K562 (cell line): ENCODE measurements at regions not wholly inside any gene's neighbourhood (a gene's known extent, or its start where the extent isn't known, plus 50 kb on each side); places are given as distances from the start of the nearest gene placed in this dataset.

Source experiments
- ATAC-seq: fragments of 200-7000 bp; cut with Tn5 transposase; 3 replicates; pipeline ENCODE4 v1.9.1; 2020; ENCODE audit warnings: moderate library complexity
- BruUV-seq: library from RNA; stranded (reverse); fragments of 400-500 nt; replicated peaks from 2 replicates; lab custom pipeline; 2021; lab: Mats Ljungman, UMichigan
- CTCF ChIA-PET: fragments of 300-600 bp; formaldehyde crosslinking; extraction: SDS; loops from one replicate; lab custom pipeline; 2021; ENCODE audit warnings: low intra/inter-chr PET ratio; lab: Yijun Ruan, JAX
- POLR2A ChIA-PET: fragments of 300-600, 350-650 bp; sonication (Branson Sonifier 250); formaldehyde crosslinking; extraction: SDS; loops from one replicate; lab custom pipeline; 2021; ENCODE audit warnings: antibody characterized with exemption, inconsistent platforms; lab: Yijun Ruan, JAX
- DNase-seq, 4 experiments: peaks; one replicate each; pipeline versions ENCODE4 v3.0.0 to v3.0.0-alpha.2; 2011 to 2018; ENCODE audit warnings: low spot score in 3 of 4, mixed read lengths in 3 of 4; ENCODE audit errors: extremely low read depth in 1 of 4
- FAIRE-seq: peaks from 2 replicates; lab custom pipeline; 2011; peaks lifted over from hg19 to GRCh38; lab: Jason Lieb, UNC
- H2AFZ ChIP-seq: 2 replicates; pipeline ENCODE4 v1.6.0; 2011; ENCODE audit warnings: low read depth, low read length, control low read depth, inconsistent platforms
- H3K27ac ChIP-seq: fragments of 200-600 bp; 3 replicates; pipeline ENCODE4 v1.8.0; 2011; ENCODE audit warnings: low read depth, mild to moderate bottlenecking, control low read depth, inconsistent platforms, low read length, moderate library complexity, mixed read lengths; ENCODE audit errors: extremely low read depth
- H3K27me3 ChIP-seq, 2 experiments: fragments of 300-600 bp in 1 of 2; 2 replicates in 1 of 2; 3 replicates in 1 of 2; pipeline versions ENCODE4 v1.6.0 to v1.8.0; 2011; ENCODE audit warnings: inconsistent platforms in 2 of 2, low read length in 2 of 2, mild to moderate bottlenecking in 1 of 2, mixed read lengths in 1 of 2, moderate library complexity in 1 of 2; ENCODE audit not compliant: control insufficient read depth in 2 of 2, insufficient read depth in 2 of 2
- H3K36me3 ChIP-seq: fragments of 300-600 bp; 3 replicates; pipeline ENCODE4 v1.8.0; 2011; ENCODE audit warnings: mild to moderate bottlenecking, low read length, inconsistent platforms; ENCODE audit not compliant: control insufficient read depth, insufficient read depth
- H3K4me1 ChIP-seq, 2 experiments: fragments of 200-600 bp in 1 of 2; replicated peaks in 1 of 2; 2 replicates in 1 of 2; 3 replicates in 1 of 2; pipeline versions ENCODE4 v1.5.1 to v1.8.0; 2011; ENCODE audit warnings: inconsistent platforms in 2 of 2, low read length in 2 of 2, mild to moderate bottlenecking in 1 of 2, mixed read lengths in 1 of 2, moderate library complexity in 1 of 2; ENCODE audit not compliant: control insufficient read depth in 2 of 2, insufficient read depth in 2 of 2
- H3K4me2 ChIP-seq: 2 replicates; pipeline ENCODE4 v1.6.1; 2011; ENCODE audit warnings: low read length, control low read depth, inconsistent platforms, mixed read lengths; ENCODE audit not compliant: insufficient read depth
- H3K4me3 ChIP-seq: fragments of 200-600 bp; sonication (generic), shearing (Covaris generic); 2 replicates; pipeline ENCODE4 v1.5.1; 2016; ENCODE audit warnings: control low read depth, inconsistent platforms
- H3K79me2 ChIP-seq: fragments of 200-600 bp; 3 replicates; pipeline ENCODE4 v1.8.0; 2011; ENCODE audit warnings: low read length, inconsistent platforms; ENCODE audit not compliant: control insufficient read depth, insufficient read depth
- H3K9ac ChIP-seq, 2 experiments: 2 replicates each; pipeline versions ENCODE4 v1.6.0 to v1.6.1; 2011; ENCODE audit warnings: low read depth in 2 of 2, low read length in 2 of 2, control low read depth in 1 of 2, inconsistent platforms in 1 of 2, mild to moderate bottlenecking in 1 of 2, mixed read lengths in 1 of 2; ENCODE audit not compliant: insufficient read depth in 1 of 2
- H3K9me1 ChIP-seq: one replicate; pipeline ENCODE4 v1.6.0; 2011; ENCODE audit warnings: inconsistent platforms, mild to moderate bottlenecking, low read length, moderate library complexity; ENCODE audit not compliant: control insufficient read depth, insufficient read depth
- H3K9me3 ChIP-seq: replicated peaks from 2 replicates; pipeline ENCODE4 v1.5.1; 2011; ENCODE audit warnings: low read depth, low read length, inconsistent platforms; ENCODE audit not compliant: control insufficient read depth, insufficient read depth
- H4K20me1 ChIP-seq: replicated peaks from 2 replicates; pipeline ENCODE4 v1.6.1; 2011; ENCODE audit warnings: low read length, inconsistent platforms, mixed read lengths; ENCODE audit not compliant: control insufficient read depth, insufficient read depth
- ETS1 ChIP-seq: conservative IDR thresholded peaks from 2 replicates; pipeline ENCODE4 v1.6.1; 2011; ENCODE audit warnings: low read depth, mild to moderate bottlenecking, low read length; ENCODE audit not compliant: control insufficient read depth
- FOXP4 ChIP-seq: sonication (generic); formaldehyde crosslinking; IDR thresholded peaks from 2 replicates; pipeline ENCODE4 v1.8.0; 2022; ENCODE audit warnings: mild to moderate bottlenecking, missing genetic modification reagents, borderline replicate concordance
- GTF2E2 ChIP-seq: fragments of 200-800 bp; sonication (Bioruptor generic); IDR thresholded peaks from 2 replicates; pipeline ENCODE4 v1.6.1; 2016; ENCODE audit warnings: missing genetic modification characterization, missing compliant biosample characterization
- HDGF ChIP-seq: fragments of 450-650 bp; IDR thresholded peaks from 2 replicates; pipeline ENCODE4 v1.6.1; 2016
- NKRF ChIP-seq: fragments of 450-650 bp; IDR thresholded peaks from 2 replicates; pipeline ENCODE4 v1.6.1; 2016; ENCODE audit warnings: borderline replicate concordance
- PCBP1 ChIP-seq: fragments of 200-400 bp; formaldehyde crosslinking; IDR thresholded peaks from 2 replicates; pipeline ENCODE4 v1.6.1; 2018; ENCODE audit warnings: mild to moderate bottlenecking, low read depth, low read length; ENCODE audit not compliant: poor library complexity, severe bottlenecking
- PHB2 ChIP-seq: fragments of 450-650 bp; IDR thresholded peaks from 2 replicates; pipeline ENCODE4 v1.6.1; 2017; ENCODE audit warnings: low read depth
- ZNF274 ChIP-seq: IDR thresholded peaks from 2 replicates; pipeline ENCODE4 v1.6.1; 2011; ENCODE audit warnings: low read depth, mild to moderate bottlenecking, low read length, moderate library complexity, borderline replicate concordance
- ZNF431 ChIP-seq: sonication (generic); formaldehyde crosslinking; IDR thresholded peaks from 2 replicates; pipeline ENCODE4 v1.8.0; 2022; ENCODE audit warnings: mild to moderate bottlenecking, missing genetic modification reagents
- ZNF445 ChIP-seq: fragments of 250-450 bp; sonication (Bioruptor Pico); IDR thresholded peaks from 2 replicates; pipeline ENCODE4 v1.4.0; 2020; ENCODE audit warnings: low read depth, mild to moderate bottlenecking, moderate library complexity
- ZNF668 ChIP-seq: fragments of 250-450 bp; sonication (Bioruptor Pico); IDR thresholded peaks from 2 replicates; pipeline ENCODE4 v1.8.0; 2022; ENCODE audit warnings: mild to moderate bottlenecking, inconsistent platforms
- ZNF695 ChIP-seq: fragments of 450-650 bp; formaldehyde crosslinking; IDR thresholded peaks from 2 replicates; pipeline ENCODE4 v1.4.0; 2020; ENCODE audit warnings: mild to moderate bottlenecking, moderate library complexity
- ZNF79 ChIP-seq: fragments of 250-450 bp; sonication (Bioruptor Pico); IDR thresholded peaks from 2 replicates; pipeline ENCODE4 v1.4.0; 2020; ENCODE audit warnings: low read depth, mild to moderate bottlenecking, moderate library complexity
- WGBS: fragments of 100-300 bp; shearing (Covaris generic); methylation state at CpG from one replicate; pipeline ENCODE4 v1.1.6; 2016; ENCODE audit warnings: low coverage, mixed read lengths; ENCODE audit not compliant: insufficient coverage; ENCODE audit errors: missing lambda C conversion rate; 5-methylcytosine and 5-hydroxymethylcytosine counted together
- in situ Hi-C: fragments of 300-500 bp; cut with MboI; formaldehyde crosslinking; loops from 4 replicates; pipeline ENCODE4 v1.15.0; 2018; ENCODE audit warnings: inconsistent platforms, mixed read lengths
- intact Hi-C: fragments of 100-400 bp; cut with micrococcal nuclease; formaldehyde crosslinking; loops from 2 replicates; pipeline ENCODE4 v1.14.2; 2022

GRCh38 chr6:23518294-23518693 is 607.7 kb upstream of the NRSN1 start:
- no peak for FAIRE-seq
- H3K27me3 ChIP-seq: no peaks in the 10 kb centered on the region
- no peak overlapping the region for H3K4me2 ChIP-seq
- no peak overlapping the region for H2AFZ ChIP-seq
- H3K4me1 ChIP-seq: no peaks in the 10 kb centered on the region
- H3K27ac ChIP-seq: no peak overlapping the region
- H3K79me2 ChIP-seq: no peaks in the 10 kb centered on the region
- no peak for ATAC-seq
- POLR2A ChIA-PET: no interaction called here
- BruUV-seq: no TSS peak
- no peaks in the 10 kb centered on the region for H3K9me1 ChIP-seq
- CTCF ChIA-PET: no interaction called here
- under 1% methylated on average over 6 of the region's 6 CpGs for WGBS
- TF ChIP-seq PHB2: no peak
- no peak for TF ChIP-seq NKRF
- no peak for TF ChIP-seq PCBP1
- TF ChIP-seq FOXP4: no peak
- no peak for TF ChIP-seq ZNF274
- no peak for TF ChIP-seq ZNF668 (CRISPR knock-in tag)
- TF ChIP-seq ETS1: no peak
- TF ChIP-seq ZNF445: no peak
- no peak for TF ChIP-seq HDGF
- TF ChIP-seq ZNF695 (CRISPR knock-in tag): no peak
- TF ChIP-seq ZNF431 (CRISPR knock-in tag): no peak
- no peak for TF ChIP-seq GTF2E2 (tag)
- no peak for TF ChIP-seq ZNF79 (CRISPR knock-in tag)
- H3K9ac ChIP-seq: no peak overlapping the region
- in situ Hi-C loops (no loop called here), intact Hi-C loops (no loop called here)
- no peak overlapping the region for H3K4me3 ChIP-seq
- peaks cover 3% of the 10 kb centered on the region; the same call in 1 of the 2 replicates for H3K9me3 ChIP-seq
- no peaks in the 10 kb centered on the region for H3K36me3 ChIP-seq
- no peaks in the 10 kb centered on the region for H4K20me1 ChIP-seq
- DNase-seq: no peak
